DND-41 (cell line): ENCODE measurements at regions not wholly inside any gene's neighbourhood (a gene's known extent, or its start where the extent isn't known, plus 50 kb on each side); places are given as distances from the start of the nearest gene placed in this dataset.

Source experiments
- ATAC-seq: fragments of 200-7000 bp; cut with Tn5 transposase; 3 replicates; pipeline ENCODE4 v1.9.1; 2021; ENCODE audit warnings: low read depth; ENCODE audit not compliant: insufficient read depth
- DNase-seq: peaks from one replicate; pipeline ENCODE4 v3.0.0-alpha.2; 2020
- H2AFZ ChIP-seq: 2 replicates; pipeline ENCODE4 v1.6.0; 2012; ENCODE audit warnings: low read depth, low read length
- H3K27ac ChIP-seq: 2 replicates; pipeline ENCODE4 v1.5.1; 2012; ENCODE audit warnings: low read length, inconsistent platforms
- H3K27me3 ChIP-seq: fragments of 200-600 bp; sonication (generic); 2 replicates; pipeline ENCODE4 v1.6.0; 2012; ENCODE audit warnings: low read length, mild to moderate bottlenecking, inconsistent platforms; ENCODE audit not compliant: insufficient read depth, poor library complexity
- H3K36me3 ChIP-seq: 2 replicates; pipeline ENCODE4 v1.5.1; 2012; ENCODE audit warnings: low read length, inconsistent platforms; ENCODE audit not compliant: insufficient read depth
- H3K4me1 ChIP-seq: 2 replicates; pipeline ENCODE4 v1.5.1; 2012; ENCODE audit warnings: mild to moderate bottlenecking, low read length; ENCODE audit not compliant: insufficient read depth
- H3K4me2 ChIP-seq: 2 replicates; pipeline ENCODE4 v1.6.0; 2012; ENCODE audit warnings: mild to moderate bottlenecking, moderate library complexity, low read length, inconsistent platforms; ENCODE audit not compliant: insufficient read depth
- H3K4me3 ChIP-seq, 2 experiments: fragments of 200-600 bp in 1 of 2; shearing (Covaris generic) in 1 of 2; 2 replicates each; pipeline ENCODE4 v1.5.1; 2012 to 2016; ENCODE audit warnings: inconsistent platforms in 2 of 2, low read length in 2 of 2, mild to moderate bottlenecking in 2 of 2, low read depth in 1 of 2, moderate library complexity in 1 of 2
- H3K79me2 ChIP-seq: 2 replicates; pipeline ENCODE4 v1.6.0; 2012; ENCODE audit warnings: low read length, inconsistent platforms; ENCODE audit not compliant: insufficient read depth
- H3K9ac ChIP-seq: 2 replicates; pipeline ENCODE4 v1.6.0; 2012; ENCODE audit warnings: low read depth, mild to moderate bottlenecking, inconsistent platforms, low read length, moderate library complexity
- H3K9me3 ChIP-seq: 2 replicates; pipeline ENCODE4 v1.5.1; 2012; ENCODE audit warnings: low read length, moderate library complexity, mild to moderate bottlenecking, inconsistent platforms; ENCODE audit not compliant: insufficient read depth, severe bottlenecking
- H4K20me1 ChIP-seq: 2 replicates; pipeline ENCODE4 v1.6.0; 2012; ENCODE audit warnings: low read length; ENCODE audit not compliant: insufficient read depth
- CTCF ChIP-seq: IDR thresholded peaks from 2 replicates; pipeline ENCODE4 v1.5.1; 2012; ENCODE audit warnings: borderline replicate concordance, low read length, moderate library complexity, mild to moderate bottlenecking; ENCODE audit not compliant: poor library complexity, severe bottlenecking; ENCODE audit errors: extremely low read depth
- EZH2 ChIP-seq: IDR thresholded peaks from 3 replicates; pipeline ENCODE4 v1.6.1; 2012; ENCODE audit warnings: borderline replicate concordance, low read depth, mild to moderate bottlenecking, moderate library complexity, low read length, inconsistent platforms; ENCODE audit not compliant: severe bottlenecking

- Histone ChIP-seq H3K4me3 (no peak overlapping the region), H3K79me2 (no peaks in the 10 kb centered on the region), H3K36me3 (no peaks in the 10 kb centered on the region), H2AFZ (no peak overlapping the region), H3K27ac (no peak overlapping the region), H4K20me1 (no peaks in the 10 kb centered on the region), H3K4me2 (no peak overlapping the region), H3K9ac (no peak overlapping the region), H3K27me3 (no peaks in the 10 kb centered on the region), H3K4me1 (no peaks in the 10 kb centered on the region), H3K9me3 (no peaks in the 10 kb centered on the region)
- DNase-seq = no peak
- no peak for TF ChIP-seq EZH2
- TF ChIP-seq CTCF = no peak
- ATAC-seq = no peak
Observed at GRCh38 chr1:83097715-83098114, 901.2 kb downstream of the TTLL7 start.

GRCh38 chr1:83095570-83095969, 903.4 kb downstream of the TTLL7 start:
- ATAC-seq = no peak

GRCh38 chr1:83090195-83090594, 908.7 kb downstream of the TTLL7 start:
- Histone ChIP-seq H3K36me3 (no peaks in the 10 kb centered on the region), H3K9ac (no peak overlapping the region), H3K27ac (no peak overlapping the region), H3K79me2 (no peaks in the 10 kb centered on the region), H4K20me1 (no peaks in the 10 kb centered on the region), H2AFZ (no peak overlapping the region), H3K27me3 (no peaks in the 10 kb centered on the region), H3K4me3 (no peak overlapping the region), H3K4me2 (no peak overlapping the region), H3K9me3 (no peaks in the 10 kb centered on the region), H3K4me1 (no peaks in the 10 kb centered on the region)
- no peak for DNase-seq
- TF ChIP-seq CTCF (no peak), EZH2 (no peak)
- ATAC-seq = no peak

More at GRCh38 chr1:83095570-83095969, 903.4 kb downstream of the TTLL7 start:
- Histone ChIP-seq H3K79me2 (no peaks in the 10 kb centered on the region), H3K4me1 (no peaks in the 10 kb centered on the region), H2AFZ (no peak overlapping the region), H3K27ac (no peak overlapping the region), H3K9me3 (no peaks in the 10 kb centered on the region), H3K27me3 (no peaks in the 10 kb centered on the region), H3K4me2 (no peak overlapping the region), H4K20me1 (no peaks in the 10 kb centered on the region), H3K36me3 (no peaks in the 10 kb centered on the region), H3K9ac (no peak overlapping the region), H3K4me3 (no peak overlapping the region)
- DNase-seq = no peak
- TF ChIP-seq EZH2 = no peak

GRCh38 chr1:83087851-83088250, 911.1 kb downstream of the TTLL7 start:
- ATAC-seq = no peak
- Histone ChIP-seq H3K36me3 (no peaks in the 10 kb centered on the region), H3K79me2 (no peaks in the 10 kb centered on the region), H4K20me1 (no peaks in the 10 kb centered on the region), H3K4me2 (no peak overlapping the region), H3K27ac (no peak overlapping the region), H3K4me1 (no peaks in the 10 kb centered on the region), H3K27me3 (no peaks in the 10 kb centered on the region), H3K9me3 (no peaks in the 10 kb centered on the region), H3K9ac (no peak overlapping the region), H3K4me3 (no peak overlapping the region), H2AFZ (no peak overlapping the region)
- TF ChIP-seq CTCF (no peak), EZH2 (no peak)
- DNase-seq = no peak
